IPS-20b (cell line): ENCODE measurements at regions not wholly inside any gene's neighbourhood (a gene's known extent, or its start where the extent isn't known, plus 50 kb on each side); places are given as distances from the start of the nearest gene placed in this dataset.
A peak's percentile ranks its signal among the peaks of the same experiment; 100 is the strongest.

ENCODE experiments used
- H3K27ac ChIP-seq: one replicate; pipeline ENCODE4 v1.5.1; 2013; ENCODE audit warnings: low read length
- H3K27me3 ChIP-seq: 2 replicates; pipeline ENCODE4 v1.6.1; 2013; ENCODE audit warnings: mild to moderate bottlenecking, low read length, inconsistent platforms; ENCODE audit not compliant: insufficient read depth
- H3K36me3 ChIP-seq: 2 replicates; pipeline ENCODE4 v1.6.1; 2013; ENCODE audit warnings: low read depth, mild to moderate bottlenecking, inconsistent platforms, low read length, moderate library complexity; ENCODE audit not compliant: insufficient read depth
- H3K4me1 ChIP-seq: 2 replicates; pipeline ENCODE4 v1.6.1; 2013; ENCODE audit warnings: mild to moderate bottlenecking, control low read depth, inconsistent platforms, low read length, moderate library complexity; ENCODE audit not compliant: insufficient read depth
- H3K4me3 ChIP-seq: 2 replicates; pipeline ENCODE4 v1.5.1; 2013; ENCODE audit warnings: mild to moderate bottlenecking, low read length, inconsistent platforms
- H3K9ac ChIP-seq: 2 replicates; pipeline ENCODE4 v1.6.1; 2013; ENCODE audit warnings: low read depth, mild to moderate bottlenecking, inconsistent platforms, low read length, moderate library complexity
- H3K9me3 ChIP-seq: 2 replicates; pipeline ENCODE4 v1.6.1; 2013; ENCODE audit warnings: mild to moderate bottlenecking, low read depth, low read length, inconsistent platforms; ENCODE audit not compliant: insufficient read depth

GRCh38 chr3:180138871-180139270 lies 102.1 kb upstream of the PEX5L start:
- Histone ChIP-seq H3K4me1 (peaks cover 7% of the 10 kb centered on the region; the same call in 1 of the 2 replicates), H3K27me3 (no peaks in the 10 kb centered on the region), H3K9ac (no peak overlapping the region), H3K27ac (no peak overlapping the region), H3K9me3 (no peaks in the 10 kb centered on the region), H3K36me3 (no peaks in the 10 kb centered on the region), H3K4me3 (no peak overlapping the region)

- Histone ChIP-seq H3K27ac (no peak overlapping the region), H3K9me3 (no peaks in the 10 kb centered on the region), H3K4me3 (no peak overlapping the region)
Measured at GRCh38 chr3:180142041-180142440, 105.3 kb upstream of the PEX5L start.

GRCh38 chr3:180142472-180142871 lies 105.7 kb upstream of the PEX5L start:
- Histone ChIP-seq H3K4me3 (no peak overlapping the region), H3K9me3 (no peaks in the 10 kb centered on the region), H3K27ac (no peak overlapping the region), H3K27me3 (no peaks in the 10 kb centered on the region), H3K9ac (no peak overlapping the region), H3K36me3 (no peaks in the 10 kb centered on the region), H3K4me1 (no peaks in the 10 kb centered on the region)

More at GRCh38 chr3:180142041-180142440, 105.3 kb upstream of the PEX5L start:
- no peaks in the 10 kb centered on the region for H3K36me3 ChIP-seq
- H3K27me3 ChIP-seq: no peaks in the 10 kb centered on the region
- no peak overlapping the region for H3K9ac ChIP-seq
- H3K4me1 ChIP-seq: no peaks in the 10 kb centered on the region

- no peak overlapping the region for H3K9ac ChIP-seq
- no peak overlapping the region for H3K27ac ChIP-seq
- no peaks in the 10 kb centered on the region for H3K9me3 ChIP-seq
- H3K27me3 ChIP-seq: no peaks in the 10 kb centered on the region
- no peak overlapping the region for H3K4me3 ChIP-seq
- H3K36me3 ChIP-seq: no peaks in the 10 kb centered on the region
- H3K4me1 ChIP-seq: no peaks in the 10 kb centered on the region
Measured at GRCh38 chr3:180161770-180162169, 125.0 kb upstream of the PEX5L start.

GRCh38 chr3:180175572-180175971 lies 138.8 kb upstream of the PEX5L start:
- Histone ChIP-seq H3K36me3 (no peaks in the 10 kb centered on the region), H3K4me1 (peaks cover 15% of the 10 kb centered on the region; the same call in 1 of the 2 replicates), H3K9me3 (no peaks in the 10 kb centered on the region), H3K27me3 (no peaks in the 10 kb centered on the region), H3K27ac (no peak overlapping the region), H3K9ac (no peak overlapping the region), H3K4me3 (no peak overlapping the region)

GRCh38 chr3:180176059-180176458 lies 139.3 kb upstream of the PEX5L start:
- peaks cover 15% of the 10 kb centered on the region; the same call in 1 of the 2 replicates for H3K4me1 ChIP-seq
- no peak overlapping the region for H3K27ac ChIP-seq

GRCh38 chr3:180177255-180177654 lies 140.5 kb upstream of the PEX5L start:
- Histone ChIP-seq H3K4me3 (no peak overlapping the region), H3K4me1 (peaks cover 15% of the 10 kb centered on the region; the same call in 1 of the 2 replicates), H3K27me3 (no peaks in the 10 kb centered on the region), H3K27ac (no peak overlapping the region), H3K9ac (no peak overlapping the region), H3K9me3 (no peaks in the 10 kb centered on the region), H3K36me3 (no peaks in the 10 kb centered on the region)

More at GRCh38 chr3:180176059-180176458, 139.3 kb upstream of the PEX5L start:
- Histone ChIP-seq H3K9ac (no peak overlapping the region), H3K27me3 (no peaks in the 10 kb centered on the region), H3K4me3 (no peak overlapping the region), H3K9me3 (no peaks in the 10 kb centered on the region), H3K36me3 (no peaks in the 10 kb centered on the region)

GRCh38 chr3:180179562-180179961 lies 142.8 kb upstream of the PEX5L start:
- H3K4me1 ChIP-seq: peaks cover 15% of the 10 kb centered on the region; the same call in 1 of the 2 replicates
- H3K9ac ChIP-seq: peak overlapping the region; percentile 46; the same call in 1 of the 2 replicates
- no peaks in the 10 kb centered on the region for H3K36me3 ChIP-seq
- no peak overlapping the region for H3K27ac ChIP-seq
- H3K4me3 ChIP-seq: no peak overlapping the region; the same call in 1 of the 2 replicates
- no peaks in the 10 kb centered on the region for H3K27me3 ChIP-seq
- H3K9me3 ChIP-seq: no peaks in the 10 kb centered on the region

GRCh38 chr3:180180795-180181194 lies 144.1 kb upstream of the PEX5L start:
- Histone ChIP-seq H3K9me3 (no peaks in the 10 kb centered on the region), H3K27ac (no peak overlapping the region), H3K9ac (no peak overlapping the region), H3K4me1 (peaks cover 15% of the 10 kb centered on the region; the same call in 1 of the 2 replicates), H3K4me3 (no peak overlapping the region), H3K36me3 (no peaks in the 10 kb centered on the region), H3K27me3 (no peaks in the 10 kb centered on the region)

- Histone ChIP-seq H3K4me1 (peaks cover 15% of the 10 kb centered on the region; the same call in 1 of the 2 replicates), H3K27ac (no peak overlapping the region), H3K9me3 (no peaks in the 10 kb centered on the region), H3K36me3 (no peaks in the 10 kb centered on the region), H3K27me3 (no peaks in the 10 kb centered on the region), H3K4me3 (no peak overlapping the region), H3K9ac (no peak overlapping the region)
Measured at GRCh38 chr3:180181387-180181786, 144.7 kb upstream of the PEX5L start.

- no peak overlapping the region for H3K27ac ChIP-seq
- peaks cover 15% of the 10 kb centered on the region; the same call in 1 of the 2 replicates for H3K4me1 ChIP-seq
- no peaks in the 10 kb centered on the region for H3K36me3 ChIP-seq
- no peaks in the 10 kb centered on the region for H3K27me3 ChIP-seq
- no peak overlapping the region for H3K9ac ChIP-seq
- no peak overlapping the region for H3K4me3 ChIP-seq
- no peaks in the 10 kb centered on the region for H3K9me3 ChIP-seq
Measured at GRCh38 chr3:180183346-180183745, 146.6 kb upstream of the PEX5L start.

GRCh38 chr3:180184816-180185215 lies 148.1 kb upstream of the PEX5L start:
- Histone ChIP-seq H3K27me3 (no peaks in the 10 kb centered on the region), H3K27ac (no peak overlapping the region), H3K36me3 (no peaks in the 10 kb centered on the region), H3K9ac (no peak overlapping the region), H3K4me3 (no peak overlapping the region), H3K4me1 (peaks cover 5% of the 10 kb centered on the region; the same call in 1 of the 2 replicates), H3K9me3 (no peaks in the 10 kb centered on the region)
